HG02610 (cell line): ENCODE measurements at regions not wholly inside any gene's neighbourhood (a gene's known extent, or its start where the extent isn't known, plus 50 kb on each side); places are given as distances from the start of the nearest gene placed in this dataset.
"Not testable (repeated sequence)": the region's sequence is repeated elsewhere in the genome, so short reads cannot be mapped to it uniquely, and the experiment has no call there.

Source experiments
- ATAC-seq: cut with Tn5 transposase; IDR thresholded peaks from one replicate; pipeline ENCODE4 v1.9.1; 2021; ENCODE audit warnings: mild to moderate bottlenecking, moderate library complexity; ENCODE audit not compliant: unreplicated experiment

DNA sequence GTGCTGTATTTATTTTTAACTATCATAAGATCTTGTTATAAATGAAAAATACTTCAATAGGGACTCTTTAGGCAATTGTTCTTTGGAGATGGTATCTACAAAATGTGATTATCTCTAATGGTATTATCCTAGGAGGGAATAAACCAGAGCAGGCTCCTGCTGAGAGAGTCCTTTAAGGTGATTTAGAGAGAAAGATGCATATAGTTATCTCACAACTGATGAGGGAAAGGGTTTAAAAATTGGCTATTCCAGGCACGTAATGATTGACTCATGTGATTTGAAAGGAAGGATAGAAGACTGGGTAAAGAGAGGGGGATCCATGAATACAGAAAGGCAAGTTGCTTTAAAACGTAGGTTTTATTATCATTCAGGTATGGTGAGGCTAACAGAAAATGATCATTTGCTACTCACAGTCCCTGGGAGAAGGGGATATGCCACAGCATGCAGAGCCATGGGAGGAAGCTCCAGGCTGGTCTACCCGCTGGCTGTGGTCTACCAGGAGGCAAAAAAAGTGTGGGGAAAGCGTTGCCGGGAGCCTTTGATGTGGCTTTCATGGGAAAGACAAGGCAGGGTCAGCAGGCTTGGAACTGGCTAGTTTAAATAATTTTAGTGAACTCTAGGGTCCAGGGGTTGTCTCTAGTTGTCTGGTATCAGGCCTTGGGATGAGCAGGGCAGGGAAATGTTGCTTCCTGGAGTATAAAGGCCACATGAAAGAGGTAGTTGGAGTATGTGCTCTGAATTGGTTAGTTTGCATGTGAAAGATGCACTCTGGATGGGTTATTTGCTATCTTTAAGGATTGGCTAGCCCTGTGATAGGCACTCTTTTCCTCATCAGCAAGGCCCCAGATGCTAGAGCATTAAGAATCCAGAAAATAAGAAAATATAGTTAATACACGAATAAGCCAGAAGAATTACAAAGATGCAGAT is 798.4 kb upstream of the GRM7 start:
- ATAC-seq: no peak

- no peak for ATAC-seq
Observed at GRCh38 chr3:6066397-6066796, 794.5 kb upstream of the GRM7 start.

DNA sequence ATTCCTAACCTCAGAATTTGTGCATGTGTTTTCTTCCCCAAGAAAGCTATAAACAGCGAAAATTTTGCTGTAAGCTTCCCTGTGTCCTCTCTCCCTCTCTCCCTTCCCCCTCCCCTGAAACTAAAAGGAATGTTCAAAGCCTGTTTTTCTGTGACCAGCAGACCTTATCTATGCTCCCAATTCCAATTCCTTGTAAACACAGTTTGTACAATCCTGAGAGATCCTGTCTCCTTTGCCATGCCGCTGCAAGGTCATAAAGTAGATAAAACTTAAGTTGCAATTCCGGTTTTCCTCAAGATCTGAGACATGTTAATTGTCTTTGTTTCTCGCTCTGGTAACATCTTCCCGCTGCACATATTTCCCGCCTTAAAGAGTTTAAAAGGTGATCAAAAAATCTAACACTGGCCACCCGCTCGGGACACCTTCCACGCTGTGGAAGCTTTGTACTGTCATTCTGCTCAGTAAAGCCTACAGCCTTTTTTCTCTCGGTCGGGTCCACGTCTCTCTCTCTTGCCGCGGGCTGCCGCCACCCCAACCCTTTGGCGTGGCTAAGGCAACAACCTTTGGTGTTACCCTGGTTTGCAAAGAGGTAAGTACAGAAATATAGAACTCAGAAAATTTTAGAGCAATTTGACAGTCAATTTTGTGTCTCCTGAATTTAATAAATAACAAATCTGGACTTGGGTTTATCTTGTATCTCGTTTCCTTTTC is 793.9 kb upstream of the GRM7 start:
- not testable (repeated sequence) for ATAC-seq

DNA sequence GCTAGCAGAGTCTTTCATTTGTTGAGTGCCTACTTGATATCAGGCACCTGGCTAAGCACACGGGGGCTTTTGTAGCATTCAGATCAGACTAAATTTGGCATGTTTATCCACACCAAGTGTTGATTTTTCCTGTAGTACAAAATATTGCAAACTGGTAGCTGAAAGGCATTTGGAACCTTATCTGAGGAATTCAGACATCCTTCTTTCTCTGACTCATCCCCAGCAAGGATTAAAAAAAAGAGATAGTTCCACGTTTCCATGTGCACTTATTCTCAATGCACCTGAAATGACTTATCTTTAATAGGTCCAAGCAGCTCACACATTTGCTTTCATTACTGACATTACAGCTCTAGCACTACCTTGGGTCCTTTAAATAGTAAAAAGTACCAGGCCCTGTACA is 786.0 kb upstream of the GRM7 start:
- no peak for ATAC-seq

- ATAC-seq: no peak
Observed at GRCh38 chr3:6078436-6078835, 782.5 kb upstream of the GRM7 start.

- no peak for ATAC-seq
Observed at GRCh38 chr3:6079011-6079410, 781.9 kb upstream of the GRM7 start.

DNA sequence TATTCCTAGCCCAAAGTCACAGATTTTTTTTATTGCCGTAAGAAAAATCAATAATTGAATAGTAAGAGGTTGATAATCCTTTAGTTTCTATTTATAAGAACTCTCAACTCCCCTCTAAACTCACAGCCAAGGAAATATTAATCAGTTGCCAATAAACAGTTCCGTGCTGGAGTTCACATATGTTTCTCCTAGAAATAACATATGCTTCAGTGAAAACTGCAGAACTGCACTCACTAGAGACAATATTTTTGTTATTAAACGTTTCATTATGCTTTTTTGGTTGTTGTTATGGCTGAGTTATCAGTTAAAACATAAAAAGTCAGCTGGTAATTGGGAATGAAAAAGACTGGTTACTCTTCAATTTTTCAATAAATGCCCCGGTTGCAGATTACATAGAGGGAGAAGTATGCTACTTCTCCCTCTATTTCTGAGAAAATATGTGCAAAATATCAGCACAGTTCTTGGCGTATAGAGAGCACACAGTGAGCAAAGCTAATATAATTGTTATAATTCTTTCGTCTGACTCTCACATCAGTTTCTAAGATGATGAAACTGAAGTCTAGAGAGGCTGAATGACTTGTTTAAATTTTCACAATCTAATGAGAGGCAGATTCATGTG is 781.2 kb upstream of the GRM7 start:
- no peak for ATAC-seq

DNA sequence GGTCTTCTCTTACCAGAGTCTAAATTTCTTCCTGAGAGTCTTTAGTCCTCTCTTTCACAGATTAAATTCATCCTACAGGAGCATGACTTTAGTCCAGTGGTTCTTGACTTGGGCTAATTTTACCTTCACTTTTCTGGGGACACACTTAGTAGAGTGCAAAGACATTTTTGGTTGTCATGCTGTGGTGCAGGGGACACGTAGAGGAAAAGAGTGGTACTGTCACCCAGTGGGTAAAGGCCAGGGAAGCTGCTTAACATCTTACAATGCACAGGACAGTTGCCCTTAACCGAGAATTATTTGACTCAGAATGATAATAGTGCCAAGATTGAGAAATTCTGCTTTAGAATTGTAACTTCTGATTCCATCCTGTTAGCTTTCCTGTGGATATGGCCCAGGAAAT is 772.5 kb upstream of the GRM7 start:
- no peak for ATAC-seq

- no peak for ATAC-seq
Observed at GRCh38 chr3:6089780-6090179, 771.1 kb upstream of the GRM7 start.

GRCh38 chr3:6091262-6091661 is 769.7 kb upstream of the GRM7 start:
- no peak for ATAC-seq

DNA sequence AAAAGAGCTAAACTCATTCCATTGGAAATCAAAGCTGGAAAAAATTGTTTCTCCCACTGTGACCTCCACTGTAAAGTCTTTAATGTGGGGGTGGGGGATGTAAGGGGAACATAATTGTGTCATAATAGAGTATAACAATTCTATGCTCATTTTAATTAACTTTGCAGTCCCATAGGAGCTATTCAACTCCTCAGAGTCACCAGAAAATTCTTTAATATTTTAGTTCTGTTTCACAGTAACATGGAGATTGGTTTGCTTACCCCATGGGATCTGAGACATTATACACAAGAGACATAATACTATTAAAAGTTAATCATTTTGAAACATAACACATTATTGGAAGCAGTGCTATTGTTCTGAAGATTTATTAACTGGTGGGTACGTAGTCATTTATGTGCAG is 765.9 kb upstream of the GRM7 start:
- ATAC-seq: no peak

- ATAC-seq: no peak
Observed at GRCh38 chr3:6097021-6097420, 763.9 kb upstream of the GRM7 start.

GRCh38 chr3:6097556-6097955 is 763.4 kb upstream of the GRM7 start:
- ATAC-seq: no peak

DNA sequence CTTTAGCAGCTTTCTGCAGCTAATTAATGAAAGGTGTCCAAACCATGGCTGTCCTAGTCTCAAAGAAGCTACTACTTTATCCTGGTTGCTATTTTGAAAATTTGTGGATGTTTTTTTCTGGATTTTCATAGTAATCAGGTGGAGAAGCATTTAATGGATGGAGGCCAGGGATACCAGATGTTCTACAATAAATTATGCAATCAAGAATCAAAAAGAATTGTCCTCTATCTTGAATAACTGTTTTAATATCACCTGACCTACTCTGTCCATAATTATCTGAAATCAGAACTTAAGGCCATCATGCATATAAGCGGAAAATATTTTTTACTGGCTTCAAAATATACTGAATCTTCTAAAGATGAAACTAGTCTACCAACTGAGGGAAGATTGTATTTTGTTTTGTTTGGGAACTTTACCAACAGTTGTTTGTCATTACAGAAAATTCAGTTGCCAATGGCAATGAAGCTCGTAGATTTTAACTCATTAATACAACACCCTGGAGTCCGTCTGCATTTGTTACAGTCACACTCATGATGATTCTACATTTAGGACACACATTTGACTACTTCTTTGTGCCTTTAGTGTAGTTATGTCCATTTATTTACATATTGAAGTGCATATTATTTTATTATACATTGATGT is 762.3 kb upstream of the GRM7 start:
- ATAC-seq: no peak

DNA sequence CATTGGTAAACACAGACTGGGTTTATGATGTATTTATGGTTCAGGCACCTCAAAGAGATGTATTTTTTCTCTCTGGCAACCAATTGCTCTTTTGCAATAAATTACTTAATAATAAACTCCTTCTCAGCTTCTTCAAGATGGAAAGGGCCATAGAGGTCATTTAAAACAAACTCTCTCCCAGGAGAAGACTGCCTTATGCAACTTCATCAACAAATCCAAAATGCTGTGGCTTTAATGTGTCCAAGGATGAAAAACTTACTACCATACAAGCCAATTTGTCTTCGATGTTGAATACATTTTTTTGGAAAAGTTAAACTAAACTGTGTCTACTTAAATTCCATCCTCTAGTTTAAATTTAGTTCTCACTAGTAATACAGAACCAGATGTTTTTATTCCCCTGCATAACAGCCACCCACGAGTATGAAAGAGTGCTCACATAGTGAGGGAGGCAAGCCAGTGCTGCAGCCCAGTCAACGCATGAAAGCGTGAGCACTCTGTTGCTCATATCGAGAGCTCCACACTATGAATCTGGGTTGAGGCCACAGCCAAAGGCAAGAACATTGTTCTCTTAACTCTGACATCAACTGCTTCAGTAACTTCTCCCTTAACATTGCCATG is 761.3 kb upstream of the GRM7 start:
- ATAC-seq: no peak

GRCh38 chr3:6105187-6105586 is 755.7 kb upstream of the GRM7 start:
- ATAC-seq: no peak

GRCh38 chr3:6108957-6109356 is 752.0 kb upstream of the GRM7 start:
- no peak for ATAC-seq

GRCh38 chr3:6110451-6110850 is 750.5 kb upstream of the GRM7 start:
- no peak for ATAC-seq

DNA sequence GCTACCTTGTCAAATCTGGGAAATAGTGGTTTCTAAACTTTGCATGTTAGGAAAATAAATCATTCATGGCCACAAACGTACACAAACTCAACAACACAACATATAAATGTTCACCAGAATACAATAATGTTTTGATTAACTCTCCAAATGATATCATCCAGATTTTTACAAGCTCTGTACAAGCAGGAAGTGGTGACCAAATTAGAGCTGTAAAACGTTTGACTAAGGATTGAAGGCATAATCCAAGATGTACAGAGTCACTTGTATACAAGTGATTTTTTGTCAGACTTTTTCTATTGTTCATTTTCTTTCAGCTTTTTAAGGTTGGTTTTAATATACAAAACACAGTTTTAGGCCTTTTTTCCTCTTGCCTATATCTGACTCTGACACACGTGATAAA is 748.4 kb upstream of the GRM7 start:
- no peak for ATAC-seq

DNA sequence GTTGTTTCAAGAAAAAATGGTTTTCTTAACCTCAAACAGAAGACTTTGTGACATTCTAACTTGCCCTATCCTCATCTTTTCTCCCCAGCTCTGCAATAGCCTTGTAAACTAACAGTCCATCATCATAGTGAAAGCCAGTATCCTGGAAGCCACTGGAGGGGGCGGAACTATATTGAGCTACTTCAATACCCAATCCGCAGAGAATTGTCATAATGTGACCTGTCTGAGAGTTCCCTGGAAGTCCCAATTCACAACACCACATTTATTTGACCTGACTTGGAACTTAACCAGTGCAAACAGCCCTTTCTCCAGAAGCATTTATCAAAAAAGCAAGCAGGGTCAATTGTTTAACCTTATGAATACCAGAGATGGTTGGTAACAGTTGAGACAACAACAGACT is 747.6 kb upstream of the GRM7 start:
- ATAC-seq: no peak

DNA sequence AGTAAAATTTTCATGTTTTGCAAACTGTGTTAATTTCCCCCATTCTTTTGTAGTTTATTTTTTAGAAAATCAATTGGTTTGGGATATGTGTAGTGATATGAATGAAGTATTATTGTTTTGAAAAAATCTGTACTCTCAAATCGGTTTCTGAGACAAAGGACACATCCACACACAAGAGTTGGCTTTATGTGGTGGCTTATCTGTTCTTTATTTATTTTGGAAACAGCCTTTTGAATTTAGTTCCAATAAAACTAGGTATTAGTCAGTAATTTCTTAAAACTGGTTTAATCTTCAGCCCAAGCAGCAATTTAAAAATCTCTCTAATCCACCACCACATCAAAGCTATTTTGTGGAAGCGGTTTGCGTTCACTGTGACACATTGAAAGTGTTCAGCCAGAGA is 741.5 kb upstream of the GRM7 start:
- no peak for ATAC-seq
